GM23338 (cell line): ENCODE measurements at regions not wholly inside any gene's neighbourhood (a gene's known extent, or its start where the extent isn't known, plus 50 kb on each side); places are given as distances from the start of the nearest gene placed in this dataset.

Experiments used
- CTCF ChIP-seq, 2 experiments: fragments of 200-600 bp in 1 of 2; sonication (generic) in 1 of 2; conservative IDR thresholded peaks; 2 replicates each; pipeline versions ENCODE4 v1.5.1 to v1.6.1; 2016 to 2017; ENCODE audit warnings: antibody characterized with exemption in 2 of 2, low read depth in 2 of 2, mild to moderate bottlenecking in 2 of 2, moderate library complexity in 1 of 2
- ETS1 ChIP-seq: IDR thresholded peaks from 2 replicates; pipeline ENCODE4 v1.6.1; 2016; ENCODE audit warnings: antibody characterized with exemption
- EZH2 ChIP-seq: fragments of 200-600 bp; sonication (generic); IDR thresholded peaks from one replicate; pipeline ENCODE4 v1.8.0; 2017; ENCODE audit warnings: antibody characterized with exemption, mild to moderate bottlenecking, low read depth; ENCODE audit not compliant: unreplicated experiment
- EZH2phosphoT487 ChIP-seq: fragments of 200-600 bp; sonication (generic); IDR thresholded peaks from one replicate; pipeline ENCODE4 v1.8.1; 2018; ENCODE audit warnings: antibody characterized with exemption; ENCODE audit not compliant: unreplicated experiment
- ZNF331 ChIP-seq: fragments of 250-450 bp; sonication (Bioruptor Pico); IDR thresholded peaks from 2 replicates; pipeline ENCODE4 v1.5.0; 2020; ENCODE audit warnings: low read depth, mild to moderate bottlenecking, moderate library complexity
- TF ChIP-seq, protein P1 (sequence below): IDR thresholded peaks from one replicate; pipeline ENCODE4 v1.6.1; 2018; ENCODE audit warnings: antibody characterized with exemption; ENCODE audit not compliant: unreplicated experiment

DNA sequence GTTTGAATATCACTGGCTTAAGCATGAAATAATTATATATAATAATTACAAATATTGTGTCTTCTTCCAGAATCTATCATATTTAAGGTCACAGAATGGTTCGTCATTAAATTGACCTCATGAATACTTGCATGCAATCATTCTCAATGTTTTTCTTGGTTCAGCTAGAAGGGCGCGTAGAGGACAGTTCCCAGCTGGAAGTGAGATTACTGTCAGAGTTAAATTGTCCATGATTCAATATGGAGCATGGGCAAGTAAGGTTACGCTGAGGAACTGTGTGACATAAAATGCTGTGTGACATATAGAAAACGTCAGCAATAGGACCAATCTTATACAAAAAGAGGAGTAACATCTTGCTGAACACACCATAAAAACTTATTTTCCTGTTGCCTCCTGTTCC, 2423.5 kb upstream of the RAG2 start:
- no peak for TF ChIP-seq EZH2phosphoT487
- no peak for TF ChIP-seq EZH2
- TF ChIP-seq ZNF331 (CRISPR knock-in tag), result no peak
- TF ChIP-seq, protein P1, sequence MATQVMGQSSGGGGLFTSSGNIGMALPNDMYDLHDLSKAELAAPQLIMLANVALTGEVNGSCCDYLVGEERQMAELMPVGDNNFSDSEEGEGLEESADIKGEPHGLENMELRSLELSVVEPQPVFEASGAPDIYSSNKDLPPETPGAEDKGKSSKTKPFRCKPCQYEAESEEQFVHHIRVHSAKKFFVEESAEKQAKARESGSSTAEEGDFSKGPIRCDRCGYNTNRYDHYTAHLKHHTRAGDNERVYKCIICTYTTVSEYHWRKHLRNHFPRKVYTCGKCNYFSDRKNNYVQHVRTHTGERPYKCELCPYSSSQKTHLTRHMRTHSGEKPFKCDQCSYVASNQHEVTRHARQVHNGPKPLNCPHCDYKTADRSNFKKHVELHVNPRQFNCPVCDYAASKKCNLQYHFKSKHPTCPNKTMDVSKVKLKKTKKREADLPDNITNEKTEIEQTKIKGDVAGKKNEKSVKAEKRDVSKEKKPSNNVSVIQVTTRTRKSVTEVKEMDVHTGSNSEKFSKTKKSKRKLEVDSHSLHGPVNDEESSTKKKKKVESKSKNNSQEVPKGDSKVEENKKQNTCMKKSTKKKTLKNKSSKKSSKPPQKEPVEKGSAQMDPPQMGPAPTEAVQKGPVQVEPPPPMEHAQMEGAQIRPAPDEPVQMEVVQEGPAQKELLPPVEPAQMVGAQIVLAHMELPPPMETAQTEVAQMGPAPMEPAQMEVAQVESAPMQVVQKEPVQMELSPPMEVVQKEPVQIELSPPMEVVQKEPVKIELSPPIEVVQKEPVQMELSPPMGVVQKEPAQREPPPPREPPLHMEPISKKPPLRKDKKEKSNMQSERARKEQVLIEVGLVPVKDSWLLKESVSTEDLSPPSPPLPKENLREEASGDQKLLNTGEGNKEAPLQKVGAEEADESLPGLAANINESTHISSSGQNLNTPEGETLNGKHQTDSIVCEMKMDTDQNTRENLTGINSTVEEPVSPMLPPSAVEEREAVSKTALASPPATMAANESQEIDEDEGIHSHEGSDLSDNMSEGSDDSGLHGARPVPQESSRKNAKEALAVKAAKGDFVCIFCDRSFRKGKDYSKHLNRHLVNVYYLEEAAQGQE, result no peak
- no peak for TF ChIP-seq ETS1
- TF ChIP-seq CTCF (conservative IDR thresholded peaks at IDR 0.05; ENCODE audit: low read depth in 2 of 2), result no peak
